A172 (cell line): ENCODE measurements at regions not wholly inside any gene's neighbourhood (a gene's known extent, or its start where the extent isn't known, plus 50 kb on each side); places are given as distances from the start of the nearest gene placed in this dataset.

ENCODE experiments used
- DNase-seq: peaks from one replicate; pipeline ENCODE4 v3.0.0-alpha.2; 2015; ENCODE audit warnings: low spot score

DNA sequence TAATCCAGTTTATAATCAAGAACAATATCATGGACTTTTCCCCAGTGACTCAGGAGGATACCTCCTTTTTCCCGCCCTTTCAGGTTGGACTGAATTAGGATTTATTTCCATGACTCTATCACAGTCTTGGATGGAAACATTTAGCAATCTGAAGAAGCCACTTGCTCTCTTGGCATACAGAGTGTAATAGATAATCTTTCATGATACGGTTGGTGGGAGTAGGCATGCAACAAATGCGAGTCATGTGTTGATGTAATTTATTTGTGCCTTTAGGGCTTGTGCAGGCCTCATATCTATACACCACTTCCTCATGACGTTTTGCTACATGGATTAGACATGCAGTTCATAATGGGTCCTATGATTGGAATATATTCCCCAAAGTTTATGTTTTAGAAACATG is 54.2 kb upstream of the MCTP2 start:
- no peak for DNase-seq

DNA sequence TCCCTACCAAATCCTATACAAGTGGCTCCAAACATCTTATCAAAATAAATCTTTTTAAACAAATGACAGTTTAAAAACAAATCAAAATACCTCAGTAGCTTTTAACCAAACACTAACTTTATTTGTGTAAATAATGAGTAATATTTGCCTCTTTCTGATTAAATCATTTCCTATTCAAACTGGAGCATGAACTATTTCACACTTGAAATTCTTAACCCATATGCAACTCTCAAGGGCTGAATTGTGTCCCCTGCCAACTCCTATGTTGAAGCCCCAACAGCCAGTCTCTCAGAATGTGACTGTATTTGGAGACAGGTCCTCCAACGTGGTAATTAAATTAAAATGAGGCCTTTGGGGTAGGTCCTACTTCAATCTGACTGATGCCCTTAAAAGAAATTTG is 55.9 kb upstream of the MCTP2 start:
- DNase-seq, result no peak

DNA sequence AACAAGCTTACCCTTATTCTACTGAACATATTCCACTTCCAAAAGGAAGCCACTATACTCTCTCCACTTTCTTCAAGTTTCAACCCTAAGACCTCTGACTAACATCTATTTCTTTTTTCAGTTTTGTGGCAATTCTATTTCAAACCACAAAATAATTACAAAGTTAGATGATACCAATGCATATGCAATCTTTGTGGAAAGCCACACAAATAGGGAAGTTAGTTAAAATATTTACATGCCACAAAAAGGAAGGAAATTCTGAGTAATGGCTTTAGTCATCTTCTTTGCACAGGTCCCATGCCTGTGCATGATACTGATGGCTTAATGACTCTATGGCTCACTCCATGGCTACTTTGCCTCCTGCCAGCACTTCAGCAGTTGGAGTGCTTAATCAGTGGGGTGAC is 57.0 kb upstream of the MCTP2 start:
- peak; percentile 55 for DNase-seq

DNA sequence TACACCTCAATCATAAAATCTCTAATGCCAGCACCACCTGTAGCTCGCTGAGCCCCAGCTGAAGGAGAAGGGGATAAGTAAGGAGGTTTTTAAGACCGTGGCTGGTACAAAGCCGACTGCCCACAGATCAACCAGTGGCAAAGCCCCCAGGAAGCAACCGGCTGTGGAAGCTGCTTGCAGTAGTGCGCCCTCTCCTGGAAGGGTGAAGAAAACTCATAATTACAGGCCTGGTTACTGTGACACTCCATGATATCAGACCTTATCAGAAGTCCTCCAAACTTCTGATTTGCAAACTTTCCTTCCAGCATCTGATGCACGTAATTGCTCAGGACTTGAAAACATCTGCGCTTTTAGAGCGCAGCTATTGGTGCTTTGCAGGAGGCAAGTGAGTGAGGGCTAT is 63.1 kb upstream of the MCTP2 start:
- no peak for DNase-seq

DNA sequence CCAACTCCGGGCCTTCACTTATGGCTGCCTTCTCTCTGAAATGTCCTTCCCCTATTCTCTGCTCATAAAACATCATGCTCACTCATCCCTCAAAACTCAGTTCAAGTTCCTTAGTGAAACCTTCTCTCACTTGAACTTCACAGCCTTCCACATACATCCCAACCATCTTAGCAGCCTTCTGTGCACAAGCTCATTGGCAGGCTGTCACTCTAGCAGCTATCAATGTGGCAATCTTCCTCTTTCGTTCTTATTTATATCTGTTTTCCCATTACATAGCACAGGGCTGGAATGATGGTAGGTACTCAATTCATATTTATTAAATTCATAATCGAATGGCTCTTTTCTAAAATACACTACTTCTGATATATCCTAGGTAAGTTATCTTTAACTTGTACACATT is 66.4 kb upstream of the MCTP2 start:
- no peak for DNase-seq

DNA sequence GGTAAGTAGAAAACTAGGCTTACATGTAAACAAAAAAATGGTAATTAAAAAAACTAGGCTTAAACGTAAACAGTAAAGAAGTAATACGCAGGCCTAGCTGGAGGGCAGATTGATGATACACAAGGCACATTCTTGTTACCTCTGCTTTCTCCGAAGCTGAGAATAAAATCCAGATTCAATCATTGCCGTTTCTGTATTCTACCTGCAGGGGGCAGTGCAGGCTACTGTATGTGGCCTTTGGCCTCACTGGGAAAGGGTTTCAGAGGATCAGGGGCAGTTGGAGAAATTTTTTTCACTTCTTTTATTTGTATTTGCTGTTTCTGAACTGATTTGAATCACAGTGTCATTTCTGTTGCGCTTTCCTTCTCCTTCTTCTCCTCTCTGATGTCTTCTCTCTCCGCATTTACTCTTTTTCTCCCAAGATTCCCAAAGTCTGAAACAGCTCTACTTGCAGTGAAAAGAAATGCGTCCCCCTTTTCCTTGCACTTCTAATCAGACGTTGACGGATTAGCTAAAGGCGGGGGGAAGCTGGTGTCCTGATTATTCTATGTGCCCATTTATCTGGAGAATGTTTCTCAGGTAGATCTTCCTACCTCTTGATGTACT is 67.1 kb upstream of the MCTP2 start:
- DNase-seq, result peak; percentile 45

DNA sequence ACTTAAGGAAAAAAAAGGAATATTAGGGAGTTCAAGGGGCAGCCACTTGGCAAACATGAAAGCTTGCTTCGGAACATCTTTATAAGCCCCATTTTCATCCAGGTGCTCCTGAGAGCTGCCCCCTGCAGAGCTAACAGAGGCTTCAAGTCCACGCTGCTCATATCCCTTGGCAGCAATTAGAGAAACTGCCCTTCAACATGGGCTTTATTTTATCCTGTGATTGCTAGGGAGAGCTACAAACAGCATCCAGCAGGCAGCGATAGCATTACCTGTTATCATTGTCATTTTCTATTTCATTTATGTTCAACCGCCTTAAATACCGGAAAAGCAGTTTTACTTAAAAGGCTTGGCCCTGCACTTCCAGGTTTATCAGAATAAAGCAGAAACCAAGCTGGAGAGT is 68.4 kb upstream of the MCTP2 start:
- DNase-seq, result no peak

DNA sequence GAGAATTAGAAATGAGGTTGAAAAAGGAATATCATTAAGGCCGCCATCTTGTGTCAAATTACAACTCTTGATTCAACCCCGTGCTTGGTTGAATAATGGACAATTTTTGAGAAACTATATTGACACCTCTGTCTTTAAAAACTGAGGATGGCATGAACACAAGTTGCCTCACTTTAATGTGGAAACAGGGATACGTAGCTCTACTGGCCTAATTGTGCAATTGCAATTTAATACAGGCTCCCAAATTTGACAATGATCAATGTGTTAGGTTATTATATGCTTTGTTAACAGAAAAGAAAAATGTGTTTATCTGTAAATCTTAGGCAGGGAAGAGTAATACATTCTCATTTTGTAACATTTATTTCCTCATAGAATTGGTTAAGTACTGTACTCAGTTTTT is 77.1 kb upstream of the MCTP2 start:
- no peak for DNase-seq

DNA sequence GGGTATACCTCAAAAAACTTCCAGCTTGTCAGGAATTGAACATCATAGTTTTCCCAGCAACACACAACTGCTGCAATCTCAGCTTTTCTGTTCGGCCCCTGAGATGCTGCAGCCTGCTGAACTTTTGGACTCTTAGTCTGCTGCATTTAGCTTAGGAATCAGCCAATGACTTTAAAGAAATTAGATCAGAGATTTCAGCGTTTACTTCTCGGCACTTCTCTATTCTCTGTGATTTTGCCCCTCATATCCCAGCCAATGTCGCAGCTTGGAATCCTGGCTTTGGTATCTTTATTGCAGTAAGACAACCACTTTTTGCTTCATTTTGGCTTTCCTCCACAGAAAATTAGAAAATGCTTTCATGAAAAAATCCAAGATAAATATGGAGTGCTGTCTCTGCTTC is 86.3 kb upstream of the MCTP2 start:
- no peak for DNase-seq

DNA sequence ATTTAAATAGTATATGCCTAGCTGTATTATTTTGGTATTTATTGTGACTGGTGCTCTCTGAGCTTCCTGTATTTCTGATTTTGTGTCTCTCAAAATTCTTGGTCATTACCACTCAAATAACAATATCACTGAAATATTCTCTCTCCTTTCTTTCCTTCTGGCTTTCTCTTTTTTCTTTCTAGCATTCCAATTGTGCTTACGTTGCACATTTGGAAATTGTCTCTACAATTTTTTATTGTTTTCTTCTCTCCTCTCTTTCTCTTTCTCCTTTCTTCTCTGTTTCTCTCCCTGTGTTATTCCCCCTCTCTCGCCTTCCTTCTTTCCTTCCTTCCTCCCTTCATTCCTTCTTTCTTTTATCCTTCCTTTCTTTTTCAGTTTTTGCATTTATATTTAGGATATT is 89.6 kb upstream of the MCTP2 start:
- DNase-seq, result no peak

DNA sequence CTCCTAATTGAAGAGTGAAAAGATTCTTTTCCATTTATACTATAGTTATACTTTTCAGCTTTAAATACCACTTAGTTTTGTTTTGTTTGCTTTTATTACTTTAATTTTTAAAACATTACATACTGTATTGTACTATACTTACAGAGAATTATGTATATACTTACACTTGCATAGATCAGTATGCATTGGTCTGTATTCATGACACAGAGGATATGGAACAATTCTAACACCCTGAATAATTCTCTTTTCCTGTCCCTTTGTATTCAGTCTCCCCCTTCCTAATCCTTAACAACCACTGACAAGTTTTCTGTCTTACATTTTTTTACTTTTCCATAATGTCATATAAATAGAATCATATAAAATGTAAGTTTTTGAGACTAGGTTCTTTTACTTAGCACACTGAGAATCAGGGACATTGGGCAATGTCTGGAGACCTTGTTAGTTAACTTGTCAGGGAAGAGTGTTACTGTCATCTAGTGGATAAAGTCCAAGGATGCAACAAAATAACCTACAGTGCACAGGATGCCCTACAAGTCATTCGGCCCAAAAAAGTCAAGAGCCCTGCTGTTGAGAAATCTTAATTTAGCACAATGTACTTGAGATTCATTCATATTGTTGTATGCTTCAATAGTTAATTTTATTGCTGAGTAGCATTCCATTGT is 95.7 kb upstream of the MCTP2 start:
- peak; percentile 2 for DNase-seq

DNA sequence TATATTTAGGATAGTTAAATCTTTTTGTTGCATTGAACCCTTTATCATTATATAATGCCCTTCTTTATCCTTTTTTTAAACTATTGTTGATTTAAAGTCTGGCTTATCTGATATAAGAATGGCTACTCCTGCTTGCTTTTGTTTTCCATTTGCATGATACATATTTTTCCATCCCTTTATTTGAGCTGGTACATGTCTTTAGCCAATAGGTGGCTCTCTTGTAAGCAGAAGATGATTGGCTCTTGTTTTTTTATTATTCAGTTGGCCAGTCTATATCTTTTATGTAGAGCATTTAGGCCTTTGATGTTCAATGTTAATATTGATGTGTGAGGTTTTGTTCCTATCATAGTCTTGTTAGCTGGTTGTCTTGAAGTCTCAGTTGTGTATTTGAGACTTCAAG is 99.5 kb upstream of the MCTP2 start:
- no peak for DNase-seq

DNA sequence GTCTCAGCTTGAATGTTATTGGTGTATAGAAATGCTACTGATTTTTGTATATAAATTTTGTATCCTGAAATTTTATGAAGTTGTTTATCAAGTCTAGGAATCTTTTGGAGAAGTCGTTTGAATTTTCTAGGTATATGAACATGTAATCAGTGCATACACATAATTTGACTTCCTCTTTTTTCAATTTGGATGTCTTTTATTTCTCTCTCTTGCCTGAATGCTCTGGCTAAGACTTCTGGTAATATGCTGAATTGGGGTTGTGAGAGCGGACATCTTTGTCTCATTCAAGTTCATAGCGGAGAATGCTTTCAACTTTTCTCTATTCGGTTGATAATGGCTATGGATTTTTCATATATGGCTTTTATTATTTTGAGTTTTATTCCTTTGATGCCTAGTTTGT is 100.9 kb upstream of the MCTP2 start:
- no peak for DNase-seq

DNA sequence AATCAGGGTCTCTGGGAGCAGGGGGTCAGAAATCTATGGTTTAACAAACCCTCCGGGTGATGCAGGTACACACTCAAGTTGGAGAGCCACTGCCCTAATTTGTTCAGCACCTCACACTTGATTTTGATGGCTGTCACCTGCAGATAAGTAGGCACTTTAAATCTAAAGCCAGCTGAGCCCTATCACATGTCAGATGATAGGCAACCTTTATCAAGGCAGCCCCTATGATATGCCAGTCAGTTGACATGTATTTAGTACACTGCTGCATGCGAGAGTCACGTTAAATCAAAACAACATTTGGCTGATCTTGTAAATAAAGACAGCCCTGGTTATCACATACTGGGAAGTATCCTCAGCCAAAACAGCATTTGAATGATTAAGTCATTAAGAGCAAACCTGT is 104.4 kb upstream of the MCTP2 start:
- DNase-seq, result no peak

DNA sequence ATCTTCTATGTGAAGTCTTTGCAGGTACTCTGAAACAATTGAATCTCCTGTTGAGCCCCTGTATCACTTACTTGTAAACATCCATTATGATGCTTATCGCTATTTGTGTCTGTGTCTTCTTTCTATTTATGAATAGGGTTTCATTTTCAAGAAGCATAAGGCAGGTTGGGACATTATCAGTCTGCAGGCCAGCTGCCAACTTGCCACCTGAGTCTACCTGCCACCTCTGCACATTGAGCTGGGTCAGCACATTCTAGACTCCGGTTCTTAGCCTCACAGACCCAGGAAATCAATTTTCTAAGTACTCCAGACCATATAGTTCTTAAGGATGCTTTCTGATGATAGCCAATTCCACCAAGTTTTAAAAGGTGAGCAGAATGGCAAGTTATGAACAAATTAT is 105.7 kb upstream of the MCTP2 start:
- no peak for DNase-seq

DNA sequence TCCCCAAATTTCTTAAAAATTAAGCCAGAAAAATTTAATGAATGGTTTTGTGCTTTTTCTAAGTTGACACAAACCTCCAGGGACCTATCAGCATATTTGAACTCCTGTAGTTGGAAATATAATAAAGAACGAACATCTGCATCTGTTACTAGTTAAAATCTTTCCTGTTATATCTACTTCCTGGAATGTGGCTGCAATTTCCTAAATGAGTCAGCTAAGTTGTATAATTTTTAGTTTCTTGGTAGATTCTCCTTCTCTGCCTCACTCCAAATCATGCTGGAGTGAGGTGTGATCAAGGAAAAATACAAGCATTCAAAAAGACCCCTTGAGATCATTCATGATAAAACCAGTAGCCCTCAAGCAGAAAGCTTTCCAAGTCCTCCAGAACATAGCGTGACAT is 106.2 kb upstream of the MCTP2 start:
- no peak for DNase-seq

DNA sequence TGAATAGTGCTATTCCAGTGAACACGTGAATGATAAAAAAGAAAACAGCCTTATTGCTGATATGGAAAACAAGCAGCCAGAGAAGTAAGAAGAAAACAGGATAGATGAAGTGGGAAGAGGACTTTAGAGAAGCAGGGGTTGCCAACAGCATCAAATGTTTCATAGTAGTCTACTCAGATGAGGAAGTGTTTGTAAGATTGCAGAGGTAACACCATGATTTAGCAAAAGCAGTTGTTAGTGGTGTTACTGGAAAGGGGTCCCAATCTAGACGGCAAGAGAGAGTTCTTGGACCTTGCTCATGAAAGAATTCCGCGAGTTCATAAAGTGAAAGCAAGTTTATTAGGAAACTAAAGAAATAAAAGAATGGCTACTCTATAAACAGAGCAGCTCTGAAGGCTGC is 108.8 kb upstream of the MCTP2 start:
- DNase-seq, result no peak

DNA sequence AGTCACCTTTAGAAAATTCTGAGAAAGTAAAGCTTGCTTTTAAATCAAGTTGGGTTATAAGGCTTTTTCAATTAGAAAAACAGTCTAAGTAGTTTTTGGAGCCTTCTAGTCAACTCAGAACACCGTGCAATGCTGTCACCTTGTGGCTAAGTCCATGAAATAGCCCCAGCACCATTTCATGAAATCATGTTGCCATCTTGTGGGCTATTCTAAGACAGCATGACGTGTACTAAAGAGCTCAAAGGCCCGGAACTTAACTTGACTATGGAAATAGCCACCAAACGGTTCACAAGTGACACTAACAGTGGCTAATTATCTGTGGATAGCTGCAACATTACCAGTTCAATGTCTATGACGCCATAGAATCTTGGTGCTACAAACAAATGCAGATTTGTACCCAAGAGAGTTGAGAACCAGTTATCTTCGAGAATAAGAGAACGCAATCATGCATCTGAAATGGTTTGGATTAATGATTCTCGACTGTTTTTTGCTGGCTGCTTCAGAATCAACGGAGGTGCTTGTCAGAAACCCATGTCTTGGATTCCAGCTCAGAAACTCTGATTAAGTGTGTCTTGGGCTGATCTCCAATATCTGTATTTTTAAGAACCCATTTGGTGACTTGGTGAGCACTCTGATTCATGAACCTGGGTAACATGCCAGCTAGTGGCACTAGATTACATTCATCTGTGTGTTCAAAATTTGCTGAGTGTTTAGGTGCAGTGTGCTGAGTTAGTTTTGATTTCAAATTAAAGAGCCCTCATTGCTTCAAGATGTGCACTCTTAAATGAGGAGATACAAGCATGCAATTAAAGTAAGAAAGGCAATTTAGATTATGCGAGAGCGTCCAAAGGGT is 111.2 kb upstream of the MCTP2 start:
- DNase-seq, result peak; percentile 75

DNA sequence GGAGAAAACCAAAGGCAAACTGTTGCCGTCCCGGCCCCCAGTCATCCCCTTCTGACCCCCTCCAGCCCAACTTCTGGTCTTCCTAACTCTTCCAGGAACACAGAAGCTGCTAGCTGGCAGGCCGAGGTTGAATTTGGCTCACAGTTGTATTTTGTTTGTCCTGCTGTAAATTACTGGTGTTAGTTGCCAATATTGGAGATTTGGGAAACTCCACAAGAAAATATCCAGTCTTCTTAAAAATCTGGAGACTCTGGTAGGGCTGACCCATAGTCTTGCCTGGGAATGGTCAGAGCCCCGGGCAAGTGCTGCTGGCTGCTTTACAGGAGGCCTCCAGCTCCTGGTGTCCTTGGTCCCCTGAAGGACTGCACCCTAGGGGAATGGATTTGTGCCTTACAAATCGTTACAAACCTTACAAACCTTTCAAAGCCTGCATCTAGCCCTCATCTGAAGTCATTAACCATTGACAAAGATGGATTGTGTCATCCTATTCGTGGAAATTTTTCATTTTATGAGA is 112.0 kb upstream of the MCTP2 start:
- DNase-seq, result no peak

DNA sequence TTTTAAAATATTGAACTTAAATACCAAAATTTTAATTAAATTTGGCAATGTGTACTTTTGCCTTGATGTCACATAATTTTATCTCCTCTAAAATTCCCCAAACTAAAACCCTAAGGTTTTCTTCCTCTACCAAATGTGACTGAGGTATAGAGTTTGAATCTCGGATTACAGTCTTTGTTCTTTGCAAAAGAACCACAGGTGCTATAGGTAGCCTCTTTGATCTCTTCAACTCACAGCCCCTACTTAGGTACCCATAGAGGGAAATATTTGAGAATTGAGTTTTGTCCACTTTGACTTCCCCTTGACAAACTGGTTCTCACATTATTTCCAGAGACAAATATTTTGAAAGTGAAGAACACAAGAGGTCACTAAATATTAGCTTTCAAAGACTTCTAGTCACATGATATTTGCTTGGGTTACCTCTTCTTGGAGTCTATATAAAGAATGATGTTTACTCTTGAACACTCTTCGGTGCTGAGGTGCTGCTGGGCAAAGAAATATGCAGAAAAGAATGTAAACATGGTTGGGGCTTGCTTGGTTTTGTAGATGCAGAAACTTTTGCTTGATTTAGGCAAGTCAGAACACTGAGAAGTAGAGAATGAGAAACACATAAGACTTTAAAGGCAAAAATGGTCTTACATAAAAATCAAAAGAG is 120.8 kb upstream of the MCTP2 start:
- DNase-seq, result no peak

DNA sequence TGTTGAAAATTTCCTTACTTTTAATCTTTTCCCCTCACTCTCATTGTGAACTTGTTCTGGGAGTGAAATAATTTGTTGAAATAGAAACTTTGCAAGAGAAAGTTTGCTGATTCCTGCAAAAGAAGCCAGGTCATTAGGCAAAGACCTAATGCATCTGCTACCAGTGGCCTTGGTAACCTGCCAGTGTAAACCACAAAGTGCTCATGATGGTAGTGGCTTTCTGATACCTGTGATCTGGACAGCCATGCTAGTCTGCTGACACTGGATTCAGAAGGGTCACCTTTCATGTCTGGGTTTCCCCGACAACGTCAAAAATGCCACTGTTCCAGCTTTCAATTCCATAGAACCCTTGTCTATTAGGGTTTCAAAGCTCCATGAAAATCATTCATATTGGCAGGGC is 123.7 kb upstream of the MCTP2 start:
- DNase-seq, result no peak

DNA sequence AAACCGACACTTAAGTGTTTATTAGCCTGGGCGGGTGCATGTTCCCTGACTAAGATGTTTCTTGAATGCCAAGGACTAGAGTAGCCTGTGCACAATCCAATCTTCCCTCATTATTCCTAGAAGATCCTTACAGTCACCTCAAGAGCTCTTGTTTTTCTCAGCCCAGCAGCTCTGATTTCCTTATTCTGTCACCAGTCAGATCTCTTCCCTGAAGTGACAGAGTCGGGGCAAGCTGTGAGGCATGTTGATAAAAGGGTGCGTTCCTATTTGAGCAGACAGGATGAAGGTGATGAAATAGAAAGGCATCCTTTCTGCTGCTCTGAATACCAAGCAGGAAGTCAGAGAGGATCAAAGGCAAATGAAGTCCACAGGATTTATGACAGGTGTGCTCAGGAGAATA is 125.6 kb upstream of the MCTP2 start:
- DNase-seq, result no peak

DNA sequence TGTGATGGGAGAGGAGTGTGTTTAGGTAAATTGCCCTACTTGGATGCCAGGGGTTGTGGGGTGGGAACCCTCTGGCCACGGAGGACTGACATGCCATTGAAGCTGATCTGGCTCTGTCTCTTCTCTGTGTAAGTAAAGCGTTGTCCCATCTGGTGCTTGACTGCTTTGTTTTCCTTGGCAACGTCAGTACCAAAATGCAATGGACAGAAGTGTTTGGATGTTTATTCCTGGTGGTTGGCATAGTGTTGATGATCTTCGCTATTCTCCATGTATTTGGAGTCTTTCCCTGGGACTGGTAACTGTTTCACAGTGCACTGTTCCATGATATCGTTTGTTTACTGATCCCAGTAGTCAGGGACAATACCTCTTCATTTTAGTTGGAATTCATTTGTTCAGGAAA is 130.5 kb upstream of the MCTP2 start:
- no peak for DNase-seq
